Endothelial cell of umbilical vein (primary cell): ENCODE measurements at regions not wholly inside any gene's neighbourhood (a gene's known extent, or its start where the extent isn't known, plus 50 kb on each side); places are given as distances from the start of the nearest gene placed in this dataset.

ENCODE experiments used
- BruUV-seq: library from RNA; stranded (reverse); fragments of 400-500 nt; replicated peaks from 2 replicates; lab custom pipeline; 2021; lab: Mats Ljungman, UMichigan
- CTCF ChIA-PET: fragments of 300-600, 350-600 bp; sonication (Branson Sonifier 250); formaldehyde crosslinking; loops from one replicate; lab custom pipeline; 2021; ENCODE audit warnings: antibody characterized with exemption, inconsistent platforms; lab: Charles Lee
- POLR2A ChIA-PET: fragments of 300-600, 350-600 bp; sonication (Branson Sonifier 250); formaldehyde crosslinking; loops from one replicate; lab custom pipeline; 2021; ENCODE audit warnings: antibody characterized with exemption, inconsistent platforms; lab: Charles Lee
- DNase-seq: peaks from one replicate; pipeline ENCODE4 v3.0.0-alpha.2; 2011; ENCODE audit warnings: low read depth, low spot score
- FAIRE-seq: peaks from 2 replicates; lab custom pipeline; 2011; peaks lifted over from hg19 to GRCh38; lab: Jason Lieb, UNC
- H2AFZ ChIP-seq: 2 replicates; pipeline ENCODE4 v1.6.0; 2012; ENCODE audit warnings: low read depth, low read length, control low read depth, inconsistent platforms
- H3K27ac ChIP-seq: 2 replicates; pipeline ENCODE4 v1.5.1; 2011; ENCODE audit warnings: low read depth, mild to moderate bottlenecking, control low read depth, low read length, moderate library complexity; ENCODE audit not compliant: insufficient read depth
- H3K27me3 ChIP-seq, 2 experiments: 2 replicates each; pipeline versions ENCODE4 v1.6.0 to v1.6.1; 2011; ENCODE audit warnings: low read length in 2 of 2, mixed read lengths in 1 of 2; ENCODE audit not compliant: control insufficient read depth in 2 of 2, insufficient read depth in 2 of 2
- H3K36me3 ChIP-seq, 2 experiments: 2 replicates in 1 of 2; 3 replicates in 1 of 2; pipeline ENCODE4 v1.5.1; 2011; ENCODE audit warnings: low read length in 2 of 2, mild to moderate bottlenecking in 1 of 2, moderate library complexity in 1 of 2; ENCODE audit not compliant: control insufficient read depth in 2 of 2, insufficient read depth in 2 of 2; ENCODE audit errors: extremely low read depth in 1 of 2
- H3K4me1 ChIP-seq: 3 replicates; pipeline ENCODE4 v1.5.1; 2011; ENCODE audit warnings: mild to moderate bottlenecking, low read length; ENCODE audit not compliant: control insufficient read depth, insufficient read depth; ENCODE audit errors: extremely low read depth
- H3K4me2 ChIP-seq: 2 replicates; pipeline ENCODE4 v1.6.1; 2011; ENCODE audit warnings: low read length, control low read depth, mixed read lengths; ENCODE audit not compliant: insufficient read depth
- H3K4me3 ChIP-seq, 3 experiments: fragments of 200-600 bp in 1 of 3; sonication (generic), shearing (Covaris generic) in 1 of 3; replicated peaks in 1 of 3; 2 replicates each; pipeline ENCODE4 v1.5.1; 2011 to 2016; ENCODE audit warnings: control low read depth in 3 of 3, low read length in 3 of 3, mild to moderate bottlenecking in 2 of 3, inconsistent platforms in 1 of 3, low read depth in 1 of 3, moderate library complexity in 1 of 3; ENCODE audit not compliant: insufficient read depth in 1 of 3
- H3K79me2 ChIP-seq: 2 replicates; pipeline ENCODE4 v1.6.0; 2012; ENCODE audit warnings: low read length, inconsistent platforms; ENCODE audit not compliant: control insufficient read depth, insufficient read depth
- H3K9ac ChIP-seq: replicated peaks from 2 replicates; pipeline ENCODE3; 2011; ENCODE audit warnings: low read length, control low read depth; ENCODE audit not compliant: insufficient read depth; ENCODE audit errors: extremely low read depth
- H3K9me1 ChIP-seq: replicated peaks from 3 replicates; pipeline ENCODE4 v1.6.0; 2011; ENCODE audit warnings: mild to moderate bottlenecking, low read length; ENCODE audit not compliant: control insufficient read depth, insufficient read depth; ENCODE audit errors: extremely low read depth
- H3K9me3 ChIP-seq: replicated peaks from 2 replicates; pipeline ENCODE4 v1.5.1; 2012; ENCODE audit warnings: low read length, inconsistent platforms; ENCODE audit not compliant: control insufficient read depth, insufficient read depth
- H4K20me1 ChIP-seq: replicated peaks from 2 replicates; pipeline ENCODE3; 2011; ENCODE audit warnings: mild to moderate bottlenecking, low read length; ENCODE audit not compliant: control insufficient read depth, insufficient read depth; ENCODE audit errors: extremely low read depth
- CTCF ChIP-seq, 2 donors: IDR thresholded peaks; 1 replicate in 1 of 2; 2 replicates in 1 of 2; pipeline ENCODE4 v1.5.1; 2011; ENCODE audit warnings: low read length in 2 of 2, mild to moderate bottlenecking in 2 of 2, moderate library complexity in 2 of 2, control low read depth in 1 of 2, inconsistent platforms in 1 of 2, low read depth in 1 of 2; ENCODE audit not compliant: insufficient read depth in 1 of 2; ENCODE audit errors: extremely low read depth in 1 of 2
- EZH2 ChIP-seq: IDR thresholded peaks from 2 replicates; pipeline ENCODE4 v1.6.1; 2012; ENCODE audit warnings: borderline replicate concordance, low read depth, mild to moderate bottlenecking, moderate library complexity, low read length, inconsistent platforms; ENCODE audit not compliant: severe bottlenecking
- FOS ChIP-seq: IDR thresholded peaks from 2 replicates; pipeline ENCODE4 v1.6.1; 2011; ENCODE audit warnings: mild to moderate bottlenecking, low read length, moderate library complexity, borderline replicate concordance; ENCODE audit not compliant: insufficient read depth
- GATA2 ChIP-seq: IDR thresholded peaks from 2 replicates; pipeline ENCODE4 v1.7.0; 2011; ENCODE audit warnings: low read depth, mild to moderate bottlenecking, moderate library complexity, mixed read lengths, low read length; ENCODE audit not compliant: insufficient read length, insufficient read depth
- JUN ChIP-seq: IDR thresholded peaks from 2 replicates; pipeline ENCODE4 v1.6.1; 2011; ENCODE audit warnings: borderline replicate concordance, low read depth; ENCODE audit not compliant: insufficient read length, insufficient read depth
- MAX ChIP-seq: IDR thresholded peaks from 2 replicates; pipeline ENCODE4 v1.6.1; 2011; ENCODE audit not compliant: insufficient read depth, insufficient read length
- MYC ChIP-seq: IDR thresholded peaks from one replicate; pipeline ENCODE4 v1.6.1; 2011; ENCODE audit warnings: mild to moderate bottlenecking, low read depth, low read length
- POLR2A ChIP-seq: IDR thresholded peaks from 2 replicates; pipeline ENCODE4 v1.6.1; 2012; ENCODE audit warnings: low read depth, mild to moderate bottlenecking, control low read depth, low read length
- POLR2AphosphoS5 ChIP-seq: IDR thresholded peaks from 2 replicates; pipeline ENCODE4 v1.6.1; 2012; ENCODE audit warnings: low read depth, mild to moderate bottlenecking, control low read depth, low read length, moderate library complexity; ENCODE audit not compliant: insufficient read depth
- dilution Hi-C: fragments of 300-500 bp; cut with MboI; formaldehyde crosslinking; loops from one replicate; pipeline ENCODE4 v1.15.0; 2019; ENCODE audit warnings: low sequenced_read_pairs; ENCODE audit not compliant: extremely low pct_ligation_motif_present
- intact Hi-C: fragments of 100-400 bp; cut with micrococcal nuclease; formaldehyde crosslinking; loops from one replicate; pipeline ENCODE4 v1.10.0; 2022

- FAIRE-seq = peak; percentile 24
- ChIA-PET POLR2A (no interaction called here), CTCF (no interaction called here)
- dilution Hi-C loops (no loop called here), intact Hi-C loops (no loop called here)
- Histone ChIP-seq H3K4me1 (no peaks in the 10 kb centered on the region), H3K79me2 (no peaks in the 10 kb centered on the region), H3K36me3 (no peaks in the 10 kb centered on the region), H3K9me1 (no peaks in the 10 kb centered on the region), H3K4me2 (no peak overlapping the region), H3K27ac (no peak overlapping the region), H3K9ac (no peak overlapping the region), H2AFZ (no peak overlapping the region), H3K27me3 (peaks cover 2 to 4% of the 10 kb centered on the region in 2 experiments), H4K20me1 (no peaks in the 10 kb centered on the region), H3K9me3 (no peaks in the 10 kb centered on the region), H3K4me3 (no peak overlapping the region)
- TF ChIP-seq MYC (no peak), FOS (no peak), EZH2 (no peak), JUN (no peak), CTCF (IDR thresholded peaks at IDR 0.05; ENCODE audit: extremely low read depth in 1 of 2, insufficient read depth in 1 of 2, low read depth in 1 of 2, low read length in 2 of 2) (no peak), MAX (no peak), GATA2 (no peak), POLR2A (no peak), POLR2AphosphoS5 (no peak)
- DNase-seq = no peak
- no TSS peak for BruUV-seq
Observed at GRCh38 chr13:32840113-32840512, 176.1 kb upstream of the KL start.
